Fibroblast of lung (primary cell): ENCODE measurements at regions not wholly inside any gene's neighbourhood (a gene's known extent, or its start where the extent isn't known, plus 50 kb on each side); places are given as distances from the start of the nearest gene placed in this dataset.

ENCODE experiments used
- CTCF ChIP-seq, 2 donors: IDR thresholded peaks in 1 of 2; conservative IDR thresholded peaks in 1 of 2; 1 replicate in 1 of 2; 2 replicates in 1 of 2; pipeline ENCODE4 v1.5.1; 2011 to 2012; ENCODE audit warnings: low read length in 2 of 2, control low read depth in 1 of 2, inconsistent platforms in 1 of 2, low read depth in 1 of 2, mild to moderate bottlenecking in 1 of 2
- EZH2 ChIP-seq: IDR thresholded peaks from 2 replicates; pipeline ENCODE4 v1.5.1; 2012; ENCODE audit warnings: low read length, control low read depth, mild to moderate bottlenecking; ENCODE audit errors: missing control alignments

GRCh38 chr2:66755974-66756373, 321.0 kb downstream of the MEIS1 start:
- no peak for TF ChIP-seq CTCF (conservative IDR thresholded peaks at IDR 0.05 in 1 of 2, IDR thresholded peaks at IDR 0.05 in 1 of 2; ENCODE audit: low read depth in 1 of 2, low read length in 2 of 2)
- TF ChIP-seq EZH2: no peak
